GM12864 (cell line): ENCODE measurements at regions not wholly inside any gene's neighbourhood (a gene's known extent, or its start where the extent isn't known, plus 50 kb on each side); places are given as distances from the start of the nearest gene placed in this dataset.
"Not testable (repeated sequence)": the region's sequence is repeated elsewhere in the genome, so short reads cannot be mapped to it uniquely, and the experiment has no call there.

ENCODE experiments used
- DNase-seq: peaks from one replicate; pipeline ENCODE4 v3.0.0-alpha.2; 2011; ENCODE audit warnings: low read depth
- H3K4me3 ChIP-seq: 2 replicates; pipeline ENCODE4 v1.5.1; 2011; ENCODE audit warnings: mild to moderate bottlenecking, low read depth, low read length, control low read depth
- CTCF ChIP-seq: IDR thresholded peaks from 2 replicates; pipeline ENCODE4 v1.5.1; 2011; ENCODE audit warnings: low read depth, mild to moderate bottlenecking, moderate library complexity, low read length, control low read depth, inconsistent platforms; ENCODE audit errors: missing control alignments

GRCh38 chr2:11898576-11898975 is 152.1 kb downstream of the LPIN1 start:
- TF ChIP-seq CTCF, result no peak
- no peak overlapping the region for H3K4me3 ChIP-seq
- DNase-seq, result no peak

- no peak overlapping the region for H3K4me3 ChIP-seq
- no peak for DNase-seq
- no peak for TF ChIP-seq CTCF
Measured at GRCh38 chr2:11899264-11899818, 152.9 kb downstream of the LPIN1 start.

- H3K4me3 ChIP-seq, DNase-seq: not testable (repeated sequence)
Measured at GRCh38 chr2:11900891-11901290, 154.5 kb downstream of the LPIN1 start.

- no peak for DNase-seq
- no peak overlapping the region for H3K4me3 ChIP-seq
- TF ChIP-seq CTCF, result no peak
Measured at GRCh38 chr2:11901351-11902069, 155.1 kb downstream of the LPIN1 start.

- H3K4me3 ChIP-seq, result no peak overlapping the region
- TF ChIP-seq CTCF, result no peak
- no peak for DNase-seq
Measured at GRCh38 chr2:11903085-11903606, 156.7 kb downstream of the LPIN1 start.

GRCh38 chr2:11904029-11904428 is 157.6 kb downstream of the LPIN1 start:
- peak; percentile 39 for TF ChIP-seq CTCF
- DNase-seq, result peak; percentile 18

GRCh38 chr2:11904941-11905340 is 158.5 kb downstream of the LPIN1 start:
- no peak for DNase-seq
- no peak overlapping the region for H3K4me3 ChIP-seq
- TF ChIP-seq CTCF, result no peak

More at GRCh38 chr2:11904029-11904428, 157.6 kb downstream of the LPIN1 start:
- H3K4me3 ChIP-seq, result no peak overlapping the region
